GM12878 (cell line): ENCODE measurements at regions not wholly inside any gene's neighbourhood (a gene's known extent, or its start where the extent isn't known, plus 50 kb on each side); places are given as distances from the start of the nearest gene placed in this dataset.

Source experiments
- BCLAF1 ChIP-seq: fragments of 450-650 bp; IDR thresholded peaks from 2 replicates; pipeline ENCODE4 v1.6.1; 2017; ENCODE audit warnings: antibody characterized with exemption, mild to moderate bottlenecking, moderate library complexity
- BHLHE40 ChIP-seq, 2 experiments: fragments of 450-650 bp in 1 of 2; IDR thresholded peaks; 2 replicates each; pipeline ENCODE4 v1.6.1; 2011 to 2017; ENCODE audit warnings: low read depth in 2 of 2, borderline replicate concordance in 1 of 2, improper control_type of control experiment in 1 of 2, low read length in 1 of 2, mild to moderate bottlenecking in 1 of 2
- CREB1 ChIP-seq: IDR thresholded peaks from 2 replicates; pipeline ENCODE4 v1.6.1; 2012; ENCODE audit warnings: low read depth, mild to moderate bottlenecking, inconsistent platforms
- CTCF ChIP-seq, 3 experiments: IDR thresholded peaks in 2 of 3; conservative IDR thresholded peaks in 1 of 3; 2 replicates each; pipeline ENCODE4 v1.5.1; 2011; ENCODE audit warnings: low read depth in 3 of 3, low read length in 3 of 3, mild to moderate bottlenecking in 3 of 3, control low read depth in 2 of 3, moderate library complexity in 2 of 3, inconsistent platforms in 1 of 3, mixed read lengths in 1 of 3; ENCODE audit not compliant: control insufficient read depth in 2 of 3, insufficient read depth in 1 of 3; ENCODE audit errors: extremely low read depth in 1 of 3
- ELK1 ChIP-seq: IDR thresholded peaks from 2 replicates; pipeline ENCODE4 v1.6.1; 2012; ENCODE audit warnings: low read depth, low read length, improper control_type of control experiment
- RAD21 ChIP-seq: IDR thresholded peaks from 2 replicates; pipeline ENCODE4 v1.6.1; 2011; ENCODE audit warnings: mild to moderate bottlenecking, low read depth, low read length, moderate library complexity; ENCODE audit not compliant: insufficient read depth
- TBL1XR1 ChIP-seq: IDR thresholded peaks from 2 replicates; pipeline ENCODE4 v1.6.1; 2012; ENCODE audit warnings: low read depth, low read length, improper control_type of control experiment
- ZBED1 ChIP-seq: IDR thresholded peaks from 2 replicates; pipeline ENCODE4 v1.6.1; 2016; ENCODE audit warnings: borderline replicate concordance
- ZNF384 ChIP-seq: IDR thresholded peaks from 2 replicates; pipeline ENCODE4 v1.6.1; 2012; ENCODE audit warnings: low read depth, mild to moderate bottlenecking, low read length, improper control_type of control experiment, borderline replicate concordance

GRCh38 chr1:38329644-38330043 is 283.1 kb upstream of the POU3F1 start:
- TF ChIP-seq ZBED1 (no peak), CTCF (IDR thresholded peaks at IDR 0.05 in 2 of 3, conservative IDR thresholded peaks at IDR 0.05 in 1 of 3; ENCODE audit: control insufficient read depth in 2 of 3, extremely low read depth in 1 of 3, insufficient read depth in 1 of 3, low read depth in 3 of 3, low read length in 3 of 3) (no peak), CREB1 (no peak), TBL1XR1 (no peak), BHLHE40 (IDR thresholded peaks at IDR 0.05; ENCODE audit: borderline replicate concordance in 1 of 2, low read depth in 2 of 2, low read length in 1 of 2) (no peak), ELK1 (no peak), RAD21 (no peak), BCLAF1 (no peak), ZNF384 (no peak)
